Testis (tissue), 2 donors: ENCODE measurements at regions not wholly inside any gene's neighbourhood (a gene's known extent, or its start where the extent isn't known, plus 50 kb on each side); places are given as distances from the start of the nearest gene placed in this dataset.

Experiments
- DNase-seq: peaks from one replicate; pipeline ENCODE4 v3.0.0-alpha.2; 2019
- H3K27ac ChIP-seq, 2 donors: fragments of 200-600 bp; sonication (generic); one replicate each; pipeline ENCODE4 v1.5.1; 2019
- H3K27me3 ChIP-seq: fragments of 200-600 bp; sonication (generic); one replicate; pipeline ENCODE4 v1.5.1; 2019
- H3K36me3 ChIP-seq: fragments of 200-600 bp; sonication (generic); one replicate; pipeline ENCODE4 v1.5.1; 2017; ENCODE audit warnings: low read depth; ENCODE audit errors: missing control alignments
- H3K4me1 ChIP-seq: fragments of 200-600 bp; sonication (generic); one replicate; pipeline ENCODE4 v1.5.1; 2019
- H3K4me3 ChIP-seq, 2 donors: fragments of 200-600 bp; sonication (generic); one replicate each; pipeline ENCODE4 v1.5.1; 2017 to 2019
- H3K9me3 ChIP-seq: fragments of 200-600 bp; sonication (generic); one replicate; pipeline ENCODE4 v1.5.1; 2017
- POLR2A ChIP-seq: fragments of 450-650 bp; IDR thresholded peaks from one replicate; pipeline ENCODE4 v1.6.1; 2017; ENCODE audit warnings: antibody characterized with exemption, mild to moderate bottlenecking, moderate library complexity
- WGBS, 2 donors: methylation state at CpG; one replicate each; pipeline ENCODE4 v1.1.5; 2018; 5-methylcytosine and 5-hydroxymethylcytosine counted together
- intact Hi-C: fragments of 100-400 bp; cut with DNase I; formaldehyde crosslinking; loops from one replicate; pipeline ENCODE4 v1.15.1; 2023; ENCODE audit warnings: low total_unique reads
- TF ChIP-seq, protein P1 (sequence below), 3 experiments: fragments of 450-650 bp in 2 of 3; fragments of 200-600 bp in 1 of 3; sonication (generic) in 1 of 3; IDR thresholded peaks; one replicate each; pipeline ENCODE4 v1.5.1; 2016 to 2019; ENCODE audit warnings: antibody characterized with exemption in 3 of 3, mild to moderate bottlenecking in 2 of 3, moderate library complexity in 1 of 3

GRCh38 chr10:31604646-31605170 lies 285.7 kb downstream of the ZEB1 start:
- Histone ChIP-seq H3K27ac (peak overlapping the region in 1 of 2 donors; percentile 84), H3K4me1 (peaks cover 6% of the 10 kb centered on the region), H3K36me3 (no peaks in the 10 kb centered on the region), H3K9me3 (no peaks in the 10 kb centered on the region), H3K27me3 (no peaks in the 10 kb centered on the region), H3K4me3 (no peak overlapping the region)
- no peak for DNase-seq
- TF ChIP-seq, protein P1, sequence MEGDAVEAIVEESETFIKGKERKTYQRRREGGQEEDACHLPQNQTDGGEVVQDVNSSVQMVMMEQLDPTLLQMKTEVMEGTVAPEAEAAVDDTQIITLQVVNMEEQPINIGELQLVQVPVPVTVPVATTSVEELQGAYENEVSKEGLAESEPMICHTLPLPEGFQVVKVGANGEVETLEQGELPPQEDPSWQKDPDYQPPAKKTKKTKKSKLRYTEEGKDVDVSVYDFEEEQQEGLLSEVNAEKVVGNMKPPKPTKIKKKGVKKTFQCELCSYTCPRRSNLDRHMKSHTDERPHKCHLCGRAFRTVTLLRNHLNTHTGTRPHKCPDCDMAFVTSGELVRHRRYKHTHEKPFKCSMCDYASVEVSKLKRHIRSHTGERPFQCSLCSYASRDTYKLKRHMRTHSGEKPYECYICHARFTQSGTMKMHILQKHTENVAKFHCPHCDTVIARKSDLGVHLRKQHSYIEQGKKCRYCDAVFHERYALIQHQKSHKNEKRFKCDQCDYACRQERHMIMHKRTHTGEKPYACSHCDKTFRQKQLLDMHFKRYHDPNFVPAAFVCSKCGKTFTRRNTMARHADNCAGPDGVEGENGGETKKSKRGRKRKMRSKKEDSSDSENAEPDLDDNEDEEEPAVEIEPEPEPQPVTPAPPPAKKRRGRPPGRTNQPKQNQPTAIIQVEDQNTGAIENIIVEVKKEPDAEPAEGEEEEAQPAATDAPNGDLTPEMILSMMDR (IDR thresholded peaks at IDR 0.05) = no peak
- no peak for TF ChIP-seq POLR2A
- intact Hi-C loops = no loop called here
- 62 to 77% methylated on average over 3 to 4 of the region's 4 CpGs for WGBS, 2 donors

GRCh38 chr10:31604096-31604495 lies 285.1 kb downstream of the ZEB1 start:
- Histone ChIP-seq H3K27me3 (no peaks in the 10 kb centered on the region), H3K36me3 (no peaks in the 10 kb centered on the region), H3K4me3 (peak overlapping the region; percentile 54 to 75), H3K27ac (peak overlapping the region; percentile 78 to 84), H3K9me3 (no peaks in the 10 kb centered on the region), H3K4me1 (peaks cover 6% of the 10 kb centered on the region)
- TF ChIP-seq, protein P1 (IDR thresholded peaks at IDR 0.05) = no peak
- no peak for TF ChIP-seq POLR2A
- no peak for DNase-seq
- intact Hi-C loops = no loop called here
- 28 to 36% methylated on average over 12 of the region's 12 CpGs for WGBS, 2 donors

- peaks cover 6% of the 10 kb centered on the region for H3K4me1 ChIP-seq
- H3K36me3 ChIP-seq = no peaks in the 10 kb centered on the region
- H3K4me3 ChIP-seq = peak overlapping the region; percentile 54 to 75
- intact Hi-C loops = no loop called here
- DNase-seq = peak; percentile 98
- H3K9me3 ChIP-seq = no peaks in the 10 kb centered on the region
- TF ChIP-seq POLR2A = peak; percentile 16
- TF ChIP-seq, protein P1 (IDR thresholded peaks at IDR 0.05) = no peak
- no peaks in the 10 kb centered on the region for H3K27me3 ChIP-seq
- peak overlapping the region; percentile 78 to 84 for H3K27ac ChIP-seq
- WGBS, 2 donors = 3 to 4% methylated on average over 28 to 68 of the region's 68 CpGs
Measured at GRCh38 chr10:31603235-31604087, 284.4 kb downstream of the ZEB1 start.

DNA sequence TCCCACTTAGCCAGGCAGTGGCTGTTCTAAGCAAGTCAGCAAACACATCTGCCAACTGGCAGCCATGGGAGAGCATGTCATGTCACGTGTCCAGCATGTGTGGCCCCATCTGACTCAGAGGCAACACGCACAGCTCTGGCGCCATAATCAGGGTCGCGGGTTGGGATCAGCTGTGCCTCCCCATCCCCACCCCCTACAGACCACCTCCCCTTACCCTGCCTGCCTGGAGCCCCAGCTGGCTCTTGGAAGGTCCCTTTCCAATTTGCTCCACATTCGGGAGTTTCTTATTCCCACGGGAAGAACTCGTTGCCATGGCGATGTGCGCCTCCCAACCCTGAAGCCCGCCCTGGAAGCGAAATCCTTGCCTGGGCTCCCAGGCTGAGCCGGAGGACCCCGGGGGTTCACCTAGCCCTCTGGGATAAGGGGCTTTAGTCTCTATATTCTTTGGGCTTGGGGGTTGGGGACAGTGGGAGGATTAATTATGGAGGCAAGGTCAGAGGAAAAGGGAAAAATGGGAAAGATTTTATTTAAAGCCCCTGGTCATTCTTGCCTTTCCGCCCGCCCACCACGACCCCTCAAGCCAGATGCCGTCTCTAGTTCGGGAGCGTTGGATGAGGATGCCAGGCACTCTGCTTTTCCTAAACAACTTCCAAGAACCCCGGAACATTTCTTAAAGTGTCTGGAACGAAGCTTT lies 283.7 kb downstream of the ZEB1 start:
- intact Hi-C loops = no loop called here
- TF ChIP-seq, protein P1 (IDR thresholded peaks at IDR 0.05) = no peak
- no peak for TF ChIP-seq POLR2A
- no peaks in the 10 kb centered on the region for H3K36me3 ChIP-seq
- H3K9me3 ChIP-seq = no peaks in the 10 kb centered on the region
- peak overlapping the region; percentile 54 to 75 for H3K4me3 ChIP-seq
- H3K4me1 ChIP-seq = peaks cover 6% of the 10 kb centered on the region
- peak overlapping the region; percentile 78 to 84 for H3K27ac ChIP-seq
- peak; percentile 94 for DNase-seq
- no peaks in the 10 kb centered on the region for H3K27me3 ChIP-seq
- 0 to 5% methylated on average over 18 to 22 of the region's 22 CpGs for WGBS, 2 donors
